NT2/D1 (cell line): ENCODE measurements at regions not wholly inside any gene's neighbourhood (a gene's known extent, or its start where the extent isn't known, plus 50 kb on each side); places are given as distances from the start of the nearest gene placed in this dataset.

ENCODE experiments used
- DNase-seq: peaks from one replicate; pipeline ENCODE4 v3.0.0-alpha.2; 2011; ENCODE audit warnings: low read depth, low spot score
- H3K27me3 ChIP-seq: 2 replicates; pipeline ENCODE4 v1.6.0; 2011; ENCODE audit warnings: mild to moderate bottlenecking; ENCODE audit not compliant: insufficient read length, insufficient read depth
- H3K36me3 ChIP-seq: 2 replicates; pipeline ENCODE4 v1.6.1; 2011; ENCODE audit warnings: mild to moderate bottlenecking, low read length, mixed read lengths; ENCODE audit not compliant: insufficient read depth, insufficient read length
- H3K4me1 ChIP-seq: 2 replicates; pipeline ENCODE4 v1.5.1; 2011; ENCODE audit not compliant: insufficient read depth, insufficient read length
- H3K4me3 ChIP-seq: 2 replicates; pipeline ENCODE4 v1.5.1; 2011; ENCODE audit warnings: low read depth; ENCODE audit not compliant: insufficient read length
- H3K9ac ChIP-seq: 2 replicates; pipeline ENCODE4 v1.6.0; 2011; ENCODE audit warnings: low read depth; ENCODE audit not compliant: insufficient read length
- H3K9me3 ChIP-seq: 2 replicates; pipeline ENCODE4 v1.5.1; 2011; ENCODE audit warnings: mild to moderate bottlenecking, low read length; ENCODE audit not compliant: insufficient read depth
- SUZ12 ChIP-seq: IDR thresholded peaks from 2 replicates; pipeline ENCODE4 v1.6.1; 2011; ENCODE audit not compliant: insufficient read length, insufficient read depth; ENCODE audit errors: extremely low read depth
- YY1 ChIP-seq: IDR thresholded peaks from 2 replicates; pipeline ENCODE4 v1.6.1; 2011; ENCODE audit not compliant: insufficient read length, insufficient read depth
- ZNF274 ChIP-seq: IDR thresholded peaks from 2 replicates; pipeline ENCODE4 v1.6.1; 2011; ENCODE audit warnings: mild to moderate bottlenecking, low read depth, low read length

GRCh38 chr2:228860601-228861285 lies 410.3 kb downstream of the PID1 start:
- DNase-seq = no peak
- Histone ChIP-seq H3K9ac (no peak overlapping the region), H3K27me3 (no peaks in the 10 kb centered on the region), H3K4me3 (no peak overlapping the region), H3K4me1 (no peaks in the 10 kb centered on the region), H3K9me3 (0 out of 2 replicates have a peak, but pooled peaks cover 3% of the 10 kb centered on the region), H3K36me3 (no peaks in the 10 kb centered on the region)
- TF ChIP-seq ZNF274 = no peak
- no peak for TF ChIP-seq SUZ12
- no peak for TF ChIP-seq YY1

- Histone ChIP-seq H3K9ac (no peak overlapping the region), H3K9me3 (no peaks in the 10 kb centered on the region), H3K27me3 (no peaks in the 10 kb centered on the region), H3K4me3 (no peak overlapping the region), H3K36me3 (no peaks in the 10 kb centered on the region), H3K4me1 (no peaks in the 10 kb centered on the region)
- no peak for TF ChIP-seq ZNF274
- TF ChIP-seq YY1 = no peak
- no peak for DNase-seq
Observed at GRCh38 chr2:228853151-228853550, 417.9 kb downstream of the PID1 start.

GRCh38 chr2:228848638-228849037 lies 422.4 kb downstream of the PID1 start:
- TF ChIP-seq SUZ12 (no peak), YY1 (no peak), ZNF274 (no peak)
- no peak for DNase-seq
- Histone ChIP-seq H3K9me3 (no peaks in the 10 kb centered on the region), H3K4me1 (no peaks in the 10 kb centered on the region), H3K9ac (no peak overlapping the region), H3K27me3 (no peaks in the 10 kb centered on the region), H3K4me3 (no peak overlapping the region), H3K36me3 (no peaks in the 10 kb centered on the region)

- H3K4me3 ChIP-seq = no peak overlapping the region
- no peak for DNase-seq
- no peaks in the 10 kb centered on the region for H3K36me3 ChIP-seq
- no peaks in the 10 kb centered on the region for H3K4me1 ChIP-seq
- no peaks in the 10 kb centered on the region for H3K9me3 ChIP-seq
- no peaks in the 10 kb centered on the region for H3K27me3 ChIP-seq
- H3K9ac ChIP-seq = no peak overlapping the region
- TF ChIP-seq SUZ12 (no peak), ZNF274 (no peak), YY1 (no peak)
Observed at GRCh38 chr2:228847684-228848083, 423.4 kb downstream of the PID1 start.

DNA sequence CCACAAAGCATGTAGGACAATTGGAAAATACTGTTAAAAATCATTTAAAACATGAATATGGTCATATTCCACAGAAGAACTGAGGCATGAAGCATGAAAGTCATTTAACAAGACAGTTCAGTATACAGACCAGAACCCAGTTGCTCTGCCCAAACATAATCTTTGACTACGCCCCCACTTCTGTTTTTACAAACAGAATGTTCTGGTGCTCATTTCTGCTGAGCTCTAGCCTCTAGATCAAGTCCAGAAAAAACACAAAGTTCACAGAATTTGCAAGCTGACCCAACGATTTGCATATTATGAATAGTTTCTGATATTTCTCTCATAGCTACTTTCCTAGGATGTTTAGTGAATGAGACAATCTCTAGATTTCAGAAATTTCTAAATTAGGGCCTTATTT lies 424.9 kb downstream of the PID1 start:
- Histone ChIP-seq H3K36me3 (no peaks in the 10 kb centered on the region), H3K9ac (no peak overlapping the region), H3K27me3 (no peaks in the 10 kb centered on the region), H3K4me3 (no peak overlapping the region), H3K9me3 (no peaks in the 10 kb centered on the region), H3K4me1 (no peaks in the 10 kb centered on the region)
- no peak for DNase-seq
- TF ChIP-seq YY1 (no peak), SUZ12 (no peak), ZNF274 (no peak)

DNA sequence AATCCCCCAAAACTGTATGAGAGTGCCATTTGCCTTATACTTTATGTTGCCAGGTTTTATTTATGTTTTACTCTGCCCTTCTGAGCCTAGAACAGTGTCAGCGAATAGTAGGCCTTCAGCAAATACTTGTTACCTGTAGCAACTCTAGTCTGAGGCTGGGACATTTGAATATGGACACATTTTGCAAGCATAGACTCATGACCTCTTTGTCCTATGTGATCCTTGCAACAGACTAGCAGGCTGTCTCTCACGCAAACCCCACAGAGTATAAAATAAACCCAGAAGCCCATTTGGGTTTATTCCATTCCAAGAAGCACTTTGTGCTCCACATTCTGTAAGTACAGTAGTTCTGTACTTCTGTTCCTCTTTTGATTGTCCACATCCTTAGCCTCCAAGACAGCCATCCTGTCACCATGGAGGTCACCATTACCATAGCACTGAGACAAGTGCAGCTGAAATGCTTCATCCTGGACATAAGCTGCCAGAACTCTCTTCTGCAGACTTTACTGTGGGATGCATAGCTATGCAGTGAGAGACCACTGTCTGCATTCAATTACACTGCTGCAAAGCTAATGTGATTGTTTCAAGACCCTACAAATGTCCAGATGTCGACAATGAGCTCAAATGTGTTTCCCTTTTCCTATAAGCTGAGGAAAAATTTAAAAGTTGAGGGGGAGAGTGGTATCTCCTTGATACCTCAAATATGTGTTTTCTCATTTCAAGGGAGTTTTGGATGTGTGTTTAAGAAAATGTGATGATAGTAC lies 425.7 kb downstream of the PID1 start:
- Histone ChIP-seq H3K9me3 (no peaks in the 10 kb centered on the region), H3K36me3 (no peaks in the 10 kb centered on the region), H3K27me3 (no peaks in the 10 kb centered on the region), H3K9ac (no peak overlapping the region), H3K4me1 (no peaks in the 10 kb centered on the region), H3K4me3 (no peak overlapping the region)
- no peak for TF ChIP-seq YY1
- TF ChIP-seq ZNF274 = no peak
- no peak for TF ChIP-seq SUZ12
- DNase-seq = no peak

DNA sequence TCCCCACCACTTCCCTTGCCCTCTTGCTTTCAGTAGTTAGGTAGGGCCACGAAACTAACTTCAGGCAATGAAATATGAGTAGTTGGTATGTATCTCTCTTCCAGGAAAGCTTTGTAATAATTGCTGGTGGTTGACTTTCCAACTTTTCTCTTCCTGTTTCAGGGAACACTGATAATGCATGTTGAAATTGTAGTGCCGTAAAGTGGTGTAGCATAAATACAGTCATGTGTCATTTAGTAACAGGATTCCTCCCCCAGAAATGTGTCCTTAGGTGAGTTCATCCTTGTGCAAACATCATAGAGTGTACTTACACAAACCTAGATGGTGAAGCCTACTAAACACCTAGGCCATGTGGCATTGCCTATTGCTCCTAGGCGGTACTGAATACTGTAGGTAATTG lies 429.2 kb downstream of the PID1 start:
- Histone ChIP-seq H3K9me3 (no peaks in the 10 kb centered on the region), H3K4me1 (no peaks in the 10 kb centered on the region), H3K36me3 (no peaks in the 10 kb centered on the region), H3K4me3 (no peak overlapping the region), H3K9ac (no peak overlapping the region), H3K27me3 (no peaks in the 10 kb centered on the region)
- DNase-seq = no peak
- TF ChIP-seq YY1 (no peak), SUZ12 (no peak)
